ENCODE measurements at regions not wholly inside any gene's neighbourhood (a gene's known extent, or its start where the extent isn't known, plus 50 kb on each side); places are given as distances from the start of the nearest gene placed in this dataset.

- Histone ChIP-seq H3K9me3 (ENCODE audit: low read length) (peaks cover 5% of the 10 kb centered on the region; the same call in 1 of the 2 replicates), H3K79me2 (ENCODE audit: insufficient read depth, low read length) (no peaks in the 10 kb centered on the region), H3K4me2 (ENCODE audit: low read length) (no peak overlapping the region), H3K36me3 (ENCODE audit: insufficient read depth, low read length) (no peaks in the 10 kb centered on the region), H3K4me3 (ENCODE audit: low read depth, low read length, poor library complexity, severe bottlenecking) (no peak overlapping the region), H3K27me3 (ENCODE audit: insufficient read depth, low read length) (no peaks in the 10 kb centered on the region), H3K4me1 (ENCODE audit: insufficient read depth, low read length, severe bottlenecking) (peaks cover 52% of the 10 kb centered on the region), H3K27ac (ENCODE audit: low read depth, low read length, poor library complexity, severe bottlenecking) (no peak overlapping the region), H4K20me1 (ENCODE audit: insufficient read depth, low read length) (no peaks in the 10 kb centered on the region), H3K9me2 (ENCODE audit: low read depth, low read length) (no peaks in the 10 kb centered on the region), H3K9ac (ENCODE audit: low read length) (no peak overlapping the region), H3F3A (ENCODE audit: insufficient read depth, low read length) (peaks cover 2% of the 10 kb centered on the region; the same call in 1 of the 2 replicates), H2AFZ (ENCODE audit: low read length) (0 out of 2 replicates have a peak overlapping the region, but pooled peaks have one; percentile 2)
- TF ChIP-seq EZH2 (IDR thresholded peaks at IDR 0.05; ENCODE audit: borderline replicate concordance, low read length) (no peak), CTCF (IDR thresholded peaks at IDR 0.05; ENCODE audit: low read length) (no peak)
Observed at GRCh38 chr7:112987171-112987570, 99.5 kb downstream of the GPR85 start.

GRCh38 chr7:112986256-112987031 is 100.2 kb downstream of the GPR85 start:
- Histone ChIP-seq H3K9me2 (ENCODE audit: low read depth, low read length) (no peaks in the 10 kb centered on the region), H3K4me1 (ENCODE audit: insufficient read depth, low read length, severe bottlenecking) (peaks cover 57% of the 10 kb centered on the region), H3K36me3 (ENCODE audit: insufficient read depth, low read length) (no peaks in the 10 kb centered on the region), H3K27me3 (ENCODE audit: insufficient read depth, low read length) (no peaks in the 10 kb centered on the region), H2AFZ (ENCODE audit: low read length) (peak overlapping the region; percentile 40), H3K4me3 (ENCODE audit: low read depth, low read length, poor library complexity, severe bottlenecking) (no peak overlapping the region), H3K79me2 (ENCODE audit: insufficient read depth, low read length) (no peaks in the 10 kb centered on the region), H3F3A (ENCODE audit: insufficient read depth, low read length) (peaks cover 2% of the 10 kb centered on the region; the same call in 1 of the 2 replicates), H3K9ac (ENCODE audit: low read length) (no peak overlapping the region), H4K20me1 (ENCODE audit: insufficient read depth, low read length) (no peaks in the 10 kb centered on the region), H3K27ac (ENCODE audit: low read depth, low read length, poor library complexity, severe bottlenecking) (peak overlapping the region; percentile 49), H3K9me3 (ENCODE audit: low read length) (no peaks in the 10 kb centered on the region), H3K4me2 (ENCODE audit: low read length) (peak overlapping the region; percentile 9; the same call in 1 of the 2 replicates)
- TF ChIP-seq CTCF (IDR thresholded peaks at IDR 0.05; ENCODE audit: low read length): no peak
- no peak for TF ChIP-seq EZH2 (IDR thresholded peaks at IDR 0.05; ENCODE audit: borderline replicate concordance, low read length)

GRCh38 chr7:112985377-112985987 is 101.1 kb downstream of the GPR85 start:
- peak overlapping the region; percentile 9 for H3K4me2 ChIP-seq (ENCODE audit: low read length)
- H3K9me3 ChIP-seq (ENCODE audit: low read length): no peaks in the 10 kb centered on the region
- H3K9ac ChIP-seq (ENCODE audit: low read length): peak overlapping the region; percentile 5; the same call in 1 of the 2 replicates
- TF ChIP-seq EZH2 (IDR thresholded peaks at IDR 0.05; ENCODE audit: borderline replicate concordance, low read length) (no peak), CTCF (IDR thresholded peaks at IDR 0.05; ENCODE audit: low read length) (no peak)
- peaks cover 57% of the 10 kb centered on the region for H3K4me1 ChIP-seq (ENCODE audit: insufficient read depth, low read length, severe bottlenecking)
- H3F3A ChIP-seq (ENCODE audit: insufficient read depth, low read length): peaks cover 2% of the 10 kb centered on the region; the same call in 1 of the 2 replicates
- H4K20me1 ChIP-seq (ENCODE audit: insufficient read depth, low read length): no peaks in the 10 kb centered on the region
- no peaks in the 10 kb centered on the region for H3K36me3 ChIP-seq (ENCODE audit: insufficient read depth, low read length)
- H3K79me2 ChIP-seq (ENCODE audit: insufficient read depth, low read length): no peaks in the 10 kb centered on the region
- no peaks in the 10 kb centered on the region for H3K9me2 ChIP-seq (ENCODE audit: low read depth, low read length)
- H3K4me3 ChIP-seq (ENCODE audit: low read depth, low read length, poor library complexity, severe bottlenecking): no peak overlapping the region
- H3K27me3 ChIP-seq (ENCODE audit: insufficient read depth, low read length): no peaks in the 10 kb centered on the region
- peak overlapping the region; percentile 66 for H2AFZ ChIP-seq (ENCODE audit: low read length)
- peak overlapping the region; percentile 49 for H3K27ac ChIP-seq (ENCODE audit: low read depth, low read length, poor library complexity, severe bottlenecking)

Measured in OCI-LY1 (cell line).